ENCODE measurements at regions not wholly inside any gene's neighbourhood (a gene's known extent, or its start where the extent isn't known, plus 50 kb on each side); places are given as distances from the start of the nearest gene placed in this dataset.

- no peak for DNase-seq
Observed at GRCh38 chr2:204050681-204051080, 114.1 kb downstream of the ICOS start.

- DNase-seq: no peak
Observed at GRCh38 chr2:204051476-204051875, 114.9 kb downstream of the ICOS start.

- DNase-seq: no peak
Observed at GRCh38 chr2:204051984-204052556, 115.5 kb downstream of the ICOS start.

DNA sequence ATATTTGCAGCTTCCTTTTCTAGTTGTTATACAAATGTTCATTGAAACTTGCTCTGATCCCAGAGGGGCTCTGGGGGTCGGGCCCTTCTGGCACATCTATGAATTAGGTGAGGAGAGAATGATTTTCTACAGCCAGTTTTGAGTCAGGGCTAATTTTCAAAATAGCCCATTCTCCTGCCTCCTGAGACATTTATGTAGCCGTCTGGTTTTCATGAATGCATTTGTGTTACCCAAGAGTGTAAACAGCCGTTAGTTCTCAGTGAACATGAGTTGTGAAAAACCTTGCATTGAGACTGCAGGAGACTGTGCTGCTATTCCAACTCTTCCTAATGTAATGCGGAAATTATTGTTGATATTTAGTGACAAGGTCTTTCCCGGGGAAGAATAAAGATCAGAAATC lies 122.5 kb downstream of the ICOS start:
- DNase-seq: no peak

- no peak for DNase-seq
Observed at GRCh38 chr2:204060841-204061240, 124.3 kb downstream of the ICOS start.

DNA sequence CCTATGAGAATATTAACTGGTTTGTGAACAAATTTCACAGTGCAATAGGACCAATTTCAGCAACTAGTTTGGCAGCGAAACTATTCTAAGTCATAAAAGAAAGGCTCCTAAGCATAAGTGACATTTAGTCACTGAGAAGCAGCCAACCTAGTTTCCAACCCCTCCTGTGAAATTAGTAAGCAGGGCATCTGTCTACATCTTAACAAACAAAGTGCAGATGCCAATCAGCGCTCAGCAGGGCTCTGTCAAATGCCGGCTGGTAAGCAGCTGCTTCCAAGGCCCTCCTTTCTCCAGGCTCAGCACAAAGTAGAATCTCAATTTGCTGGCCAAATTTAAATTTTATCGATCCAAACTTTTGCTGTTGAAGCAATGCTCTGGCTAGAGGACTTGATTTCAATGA lies 124.7 kb downstream of the ICOS start:
- no peak for DNase-seq

DNA sequence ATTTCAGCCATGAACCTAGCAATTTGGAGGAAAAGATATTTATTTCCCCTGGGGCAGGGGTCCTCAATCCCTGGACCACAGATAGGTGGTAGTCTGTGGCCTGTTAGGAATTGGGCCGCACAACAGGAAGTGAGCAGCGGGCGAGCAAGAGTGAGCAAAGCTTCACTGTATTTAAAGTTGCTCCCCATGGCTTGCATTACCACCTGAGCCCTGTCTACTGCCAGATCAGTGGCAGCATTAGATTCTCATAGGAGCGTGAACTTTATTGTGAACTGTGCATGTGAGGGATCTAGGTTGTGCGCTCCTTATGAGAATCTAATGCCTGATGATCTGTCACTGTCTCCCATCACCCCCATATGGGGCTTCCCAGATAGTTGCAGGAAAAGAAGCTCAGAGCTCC lies 127.6 kb downstream of the ICOS start:
- DNase-seq: no peak

- DNase-seq: no peak
Observed at GRCh38 chr2:204065566-204065965, 129.0 kb downstream of the ICOS start.

- DNase-seq: no peak
Observed at GRCh38 chr2:204066051-204066450, 129.5 kb downstream of the ICOS start.

- no peak for DNase-seq
Observed at GRCh38 chr2:204069804-204070203, 133.2 kb downstream of the ICOS start.

GRCh38 chr2:204072443-204073324 lies 136.1 kb downstream of the ICOS start:
- no peak for DNase-seq

DNA sequence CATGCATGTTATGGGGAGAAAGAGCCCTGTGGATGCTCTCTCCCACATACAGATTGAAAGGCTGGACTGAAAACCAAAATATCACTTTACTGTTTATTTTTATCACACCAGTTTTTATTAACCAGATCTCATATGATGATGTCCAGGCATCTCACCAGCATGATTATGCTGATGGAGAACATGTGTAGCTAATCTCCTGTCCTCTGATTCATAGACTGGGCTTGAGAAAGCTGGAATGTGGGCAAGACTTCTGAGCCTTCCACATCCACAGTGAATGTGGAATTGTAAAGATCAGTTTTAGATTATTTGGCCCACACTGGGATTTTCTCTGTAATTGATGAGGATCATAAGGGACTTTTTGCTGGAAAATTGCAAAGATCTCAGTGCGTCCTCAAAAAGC lies 137.9 kb downstream of the ICOS start:
- DNase-seq: no peak

DNA sequence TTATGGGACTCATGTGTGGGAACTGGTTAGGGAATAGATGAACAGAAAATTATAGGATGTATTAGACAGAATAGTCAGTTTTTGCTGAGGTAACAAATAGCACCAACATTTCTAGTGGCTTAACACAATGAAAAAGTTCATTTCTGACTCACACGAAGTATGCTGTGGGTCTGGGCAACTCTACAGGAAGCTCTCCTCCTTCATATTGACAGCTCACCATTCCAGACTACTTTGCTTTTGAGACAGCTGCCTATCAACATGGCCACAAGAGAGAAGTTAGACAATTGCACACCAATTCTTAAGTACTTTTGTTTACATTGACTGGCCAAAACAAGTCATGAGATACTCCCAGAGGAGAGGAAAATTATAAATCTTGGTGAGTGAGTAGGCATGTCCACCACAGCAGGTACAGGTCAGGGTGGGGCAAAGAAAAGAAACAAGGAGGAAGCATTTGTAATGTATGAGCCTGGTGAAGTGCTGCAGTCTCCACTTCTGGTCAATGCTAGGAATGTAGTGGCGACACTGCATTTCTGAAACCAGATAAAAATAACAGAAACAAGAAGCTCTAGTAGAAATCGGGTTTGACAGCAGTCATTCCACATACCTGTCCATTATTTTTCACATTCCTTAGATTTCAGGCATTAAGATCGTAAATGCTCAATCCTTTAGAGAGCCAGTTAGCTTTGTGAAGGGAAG lies 141.6 kb downstream of the ICOS start:
- no peak for DNase-seq

DNA sequence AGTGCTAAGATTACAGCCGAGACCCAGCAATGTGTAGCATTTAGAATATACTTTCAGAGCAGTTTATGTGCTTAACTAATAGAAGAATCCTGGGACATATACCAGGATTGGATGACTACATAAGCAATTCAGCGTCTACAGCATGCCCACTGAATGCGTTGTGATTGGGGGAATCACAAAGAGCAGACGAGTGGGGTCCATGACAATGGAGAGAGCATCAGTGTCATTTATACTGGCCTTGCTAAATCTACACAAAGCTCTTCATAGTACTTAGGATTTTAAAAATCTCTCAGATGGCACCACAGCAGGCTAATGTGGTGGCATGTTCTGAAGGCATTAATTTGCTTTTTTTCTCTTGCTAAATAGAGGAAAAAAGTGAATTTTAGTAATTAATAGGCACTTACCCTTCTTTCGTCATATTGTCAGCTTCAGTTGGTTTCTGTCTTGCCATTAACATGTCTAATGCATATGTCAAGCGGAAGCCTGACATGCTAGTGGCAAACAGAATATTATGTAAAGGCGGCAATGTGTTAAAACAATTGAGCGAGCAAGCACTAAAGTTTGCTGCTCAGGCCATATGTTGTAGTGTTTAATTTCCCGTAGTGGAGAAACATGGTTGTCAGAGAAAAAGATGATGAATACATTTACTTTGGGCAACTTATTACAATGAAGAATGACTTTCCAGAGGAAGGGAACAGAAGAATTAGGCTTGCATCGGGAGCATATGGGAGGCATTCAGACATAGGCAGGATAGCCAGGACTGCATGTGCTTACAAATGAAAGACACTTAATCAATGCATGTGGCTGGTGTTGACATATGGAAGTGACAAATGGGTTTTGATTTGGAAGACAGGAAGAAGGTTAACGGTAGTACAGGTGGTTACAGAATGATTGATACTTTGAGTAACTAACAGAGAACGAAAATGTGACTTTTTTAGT lies 145.2 kb downstream of the ICOS start:
- no peak for DNase-seq

- DNase-seq: no peak
Observed at GRCh38 chr2:204086167-204086566, 149.6 kb downstream of the ICOS start.

DNA sequence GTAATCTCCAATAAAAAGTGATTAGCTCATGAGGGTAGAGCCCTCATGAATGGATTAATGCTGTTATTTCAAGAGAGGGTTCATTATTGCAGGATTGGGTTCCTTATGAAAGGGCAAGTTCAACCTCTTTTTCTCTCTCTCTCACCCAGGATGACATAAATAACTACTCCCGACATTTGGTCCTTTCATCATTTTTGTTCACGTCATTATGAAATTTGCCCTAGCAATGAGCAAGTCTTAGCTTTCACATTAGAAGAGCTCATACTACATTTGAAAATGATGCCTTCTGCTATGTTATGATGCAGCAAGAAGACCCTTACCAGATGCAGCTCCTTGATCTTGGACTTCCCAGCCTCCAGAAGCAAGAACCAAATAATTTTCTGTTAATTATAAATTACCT lies 152.5 kb downstream of the ICOS start:
- DNase-seq: no peak

DNA sequence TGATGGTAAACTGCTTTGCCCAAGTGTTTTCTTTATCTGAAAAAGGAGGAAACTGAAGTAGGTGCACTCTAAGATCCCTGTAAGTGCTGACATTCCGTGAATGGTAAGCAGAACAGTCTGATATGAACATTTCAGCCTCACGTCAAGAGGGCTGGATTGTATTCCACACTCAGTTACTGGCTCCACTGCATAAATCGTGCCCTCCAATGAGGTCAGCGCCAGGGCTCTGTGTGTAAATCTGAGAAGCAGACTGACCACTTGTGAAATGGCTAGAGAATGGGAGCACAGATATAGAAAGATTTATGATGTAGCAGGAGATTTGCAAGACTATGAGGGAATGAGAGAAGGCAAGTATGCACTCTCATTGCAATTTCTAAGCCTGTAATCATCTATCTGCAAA lies 153.0 kb downstream of the ICOS start:
- no peak for DNase-seq

DNA sequence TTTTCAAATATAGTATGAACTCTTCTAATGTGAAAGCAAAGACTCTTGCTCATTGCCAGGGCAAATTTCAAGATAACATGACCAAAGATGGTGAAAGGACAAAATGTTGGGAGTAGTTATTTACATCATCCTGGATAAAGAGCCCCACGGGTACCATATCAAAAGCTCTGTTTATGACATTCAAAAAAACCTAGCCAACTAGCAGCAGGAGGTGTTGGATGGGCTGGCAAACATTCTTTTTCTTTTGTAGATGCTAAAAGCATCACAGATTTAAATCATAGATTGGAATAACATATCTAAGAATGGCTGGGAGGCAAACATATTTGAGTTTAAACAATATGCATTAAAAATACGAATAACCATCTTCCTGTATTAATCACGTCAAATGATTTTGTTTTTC lies 153.5 kb downstream of the ICOS start:
- no peak for DNase-seq

- no peak for DNase-seq
Observed at GRCh38 chr2:204104811-204105210, 168.2 kb downstream of the ICOS start.

DNA sequence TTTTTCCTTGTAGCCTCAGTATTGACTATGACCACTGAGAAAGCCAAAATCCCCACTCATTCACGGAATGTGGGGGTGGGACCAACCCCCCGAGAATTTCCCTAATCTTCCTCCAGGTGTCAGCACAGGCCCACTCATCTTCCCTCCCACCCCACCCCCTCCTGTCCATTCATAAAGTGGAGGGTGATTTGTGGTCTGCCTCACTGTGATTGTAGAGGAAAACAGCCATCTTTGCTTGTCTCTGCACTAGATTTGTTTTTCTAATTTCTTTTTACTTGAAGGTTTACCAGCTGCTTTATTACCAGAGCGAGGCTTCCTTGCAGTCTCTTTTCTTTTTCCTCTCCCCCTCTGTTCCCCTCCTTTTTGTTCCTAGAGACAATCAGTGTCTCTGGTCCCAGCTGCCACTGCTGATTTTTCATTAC lies 171.8 kb downstream of the ICOS start:
- peak; percentile 32 for DNase-seq

GRCh38 chr2:204108781-204109295 lies 172.3 kb downstream of the ICOS start:
- no peak for DNase-seq

- DNase-seq: no peak
Observed at GRCh38 chr2:204109681-204110080, 173.1 kb downstream of the ICOS start.

DNA sequence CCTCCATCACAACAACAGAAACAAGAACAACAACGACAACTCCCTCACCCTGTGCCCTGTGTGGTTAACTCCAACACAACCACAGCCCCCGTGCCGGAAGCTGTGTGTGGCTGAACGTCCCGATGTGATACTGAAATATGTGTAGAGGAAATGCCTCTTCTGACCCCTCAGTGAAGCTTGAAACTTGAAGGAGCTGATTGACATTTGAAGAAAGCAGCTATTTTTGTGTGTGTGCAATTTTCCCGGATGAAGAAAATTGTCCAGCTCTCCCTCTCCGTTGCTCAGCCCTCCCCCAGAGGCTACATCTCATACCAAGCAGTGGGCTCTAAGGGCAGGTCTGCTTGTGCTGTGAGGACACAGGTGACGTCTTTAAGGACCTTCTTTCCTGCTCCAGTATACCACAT lies 173.8 kb downstream of the ICOS start:
- DNase-seq: no peak

All from NCI-H2107 (cell line).